ENCODE measurements at regions not wholly inside any gene's neighbourhood (a gene's known extent, or its start where the extent isn't known, plus 50 kb on each side); places are given as distances from the start of the nearest gene placed in this dataset.
"Not testable (repeated sequence)": the region's sequence is repeated elsewhere in the genome, so short reads cannot be mapped to it uniquely, and the experiment has no call there.

DNA sequence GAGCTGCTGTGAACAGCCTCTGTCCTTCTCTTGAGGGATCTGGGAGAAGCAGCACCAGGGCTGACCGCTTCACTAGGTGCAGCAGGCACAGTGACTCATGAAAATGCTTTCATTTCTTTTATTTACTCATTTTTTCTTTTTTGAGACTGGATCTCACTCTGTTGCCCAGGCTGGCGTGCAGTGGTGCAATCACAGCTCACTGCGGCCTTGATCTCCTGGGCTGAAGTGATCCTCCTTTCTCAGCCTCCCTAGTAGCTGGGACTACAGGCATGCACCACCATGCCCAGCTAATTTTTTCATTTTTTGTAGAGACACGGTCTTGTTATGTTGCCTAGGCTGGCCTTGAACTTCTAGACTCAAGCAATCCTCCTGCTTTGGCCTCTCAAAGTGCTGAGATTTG, 216.8 kb upstream of the EEF2KMT start:
- DNase-seq: no peak

DNA sequence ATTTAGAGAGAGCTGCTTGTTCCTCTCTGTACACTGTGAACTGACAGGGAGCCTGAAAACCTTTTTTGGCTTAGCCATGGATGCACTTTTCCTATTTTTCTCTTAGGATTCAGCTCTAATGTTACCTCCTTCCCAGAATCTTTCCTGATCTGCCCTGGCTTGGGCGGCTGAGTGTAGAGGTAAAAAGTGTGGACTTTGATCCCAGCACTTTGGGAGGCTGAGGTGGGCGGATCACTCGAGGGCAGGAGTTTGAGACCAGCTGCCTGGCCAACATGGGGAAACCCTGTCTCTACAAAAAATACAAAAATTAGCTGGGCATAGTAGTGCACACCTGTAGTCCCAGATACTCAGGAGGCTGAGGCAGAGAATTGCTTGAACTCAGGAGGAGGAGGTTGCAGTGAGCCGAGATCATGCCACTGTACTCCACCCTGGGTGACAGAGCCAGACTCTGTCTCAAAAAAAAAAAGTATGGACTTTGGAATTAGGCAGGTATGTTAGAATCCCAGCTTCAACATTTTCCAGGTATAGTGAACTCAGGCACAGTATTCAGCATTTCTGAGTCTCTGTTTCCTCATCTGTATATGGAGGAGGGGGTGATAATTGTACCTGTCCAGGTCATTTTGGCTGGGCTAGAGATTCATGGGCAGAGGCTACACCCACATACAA, 212.5 kb upstream of the EEF2KMT start:
- no peak for DNase-seq

DNA sequence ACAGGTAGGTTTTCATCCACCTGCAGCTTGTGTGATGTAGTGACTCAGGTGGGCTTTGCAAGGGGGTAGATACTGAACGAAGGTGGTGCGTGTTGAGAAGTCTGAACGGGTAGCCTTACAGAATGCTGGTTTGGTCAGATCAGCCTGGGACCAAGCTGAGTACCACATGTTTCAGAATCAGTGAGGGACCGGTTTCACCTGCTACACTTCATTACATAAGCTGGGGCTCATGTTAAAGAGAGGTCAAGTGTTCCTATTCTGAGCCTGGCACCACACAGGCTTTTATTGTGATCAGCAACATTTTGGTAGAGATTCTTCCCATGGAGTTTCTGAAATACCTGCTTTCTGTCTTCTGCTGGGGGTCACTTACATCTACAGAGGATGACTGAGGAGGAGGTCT, 207.4 kb upstream of the EEF2KMT start:
- no peak for DNase-seq

DNA sequence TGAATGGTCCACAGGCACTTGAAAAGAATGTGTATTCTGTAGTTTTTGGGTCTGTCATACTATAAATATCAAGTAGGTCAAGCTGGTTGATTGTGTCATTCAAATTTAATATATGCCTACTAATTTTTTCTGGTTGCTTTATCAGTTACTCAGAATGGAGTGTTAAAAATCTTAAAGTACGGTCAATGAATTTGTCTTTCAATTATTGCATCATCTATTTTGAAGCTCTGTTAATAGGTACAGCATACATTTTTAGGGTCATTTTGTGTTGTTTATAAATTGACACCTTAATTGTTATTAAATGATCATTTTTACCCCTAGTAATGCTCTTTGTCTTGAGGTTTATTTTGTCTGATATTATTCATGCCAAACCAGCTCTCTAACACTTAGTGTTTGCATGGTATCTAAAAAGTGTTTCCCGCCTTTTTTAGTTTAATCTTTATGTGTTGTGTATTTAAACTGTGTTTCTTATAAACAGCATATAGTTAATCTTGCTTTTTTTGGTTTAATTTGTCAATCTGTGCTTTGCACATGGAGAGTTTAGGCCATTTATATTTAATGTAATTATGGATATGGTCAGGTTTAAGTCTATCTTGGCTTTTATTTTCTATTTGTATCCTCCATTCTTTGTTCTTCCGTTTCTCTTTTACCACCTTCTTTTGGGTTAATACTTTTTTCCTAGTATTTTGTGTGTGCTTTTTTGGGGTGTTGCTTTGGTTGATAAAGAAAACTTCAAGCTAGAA, 204.9 kb upstream of the EEF2KMT start:
- no peak for DNase-seq

DNA sequence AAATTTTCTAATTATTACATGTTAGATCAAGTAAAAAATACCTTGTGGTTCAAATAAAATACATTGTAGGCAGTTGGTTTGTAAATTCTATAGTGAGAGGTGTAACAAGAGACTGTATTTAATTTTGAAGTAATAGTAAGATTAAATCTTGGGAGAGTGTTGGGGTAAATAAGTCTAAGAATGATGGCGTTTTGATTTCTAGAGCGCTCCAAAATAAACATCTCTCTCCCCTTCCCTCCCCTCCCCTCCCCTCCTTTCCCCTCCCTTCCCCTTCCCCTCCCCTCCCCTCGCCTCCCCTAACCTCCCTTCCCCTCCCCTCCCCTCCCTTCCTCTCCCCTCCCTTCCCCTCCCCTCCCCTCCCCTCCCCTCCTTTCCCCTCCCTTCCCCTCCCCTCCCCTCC, 200.6 kb upstream of the EEF2KMT start:
- DNase-seq: no peak

DNA sequence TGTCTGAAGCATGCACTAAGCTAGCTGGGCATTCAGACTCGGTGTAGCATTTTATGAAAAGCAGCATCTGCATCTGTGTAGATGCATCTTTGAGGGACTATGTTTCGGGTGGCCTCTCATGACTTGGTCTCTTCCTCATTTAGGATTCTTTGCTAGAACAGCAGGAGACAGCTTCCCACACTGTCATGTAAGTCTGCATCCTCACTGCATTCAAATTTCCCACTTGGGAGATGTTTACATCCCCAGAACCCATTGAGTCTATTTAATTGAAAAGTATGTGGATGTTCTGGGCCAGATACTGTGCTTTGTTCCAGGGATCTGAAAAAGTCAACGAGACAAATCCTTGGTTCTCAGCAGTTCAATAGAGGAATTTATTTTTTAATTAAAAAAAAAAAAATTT, 198.6 kb upstream of the EEF2KMT start:
- no peak for DNase-seq

DNA sequence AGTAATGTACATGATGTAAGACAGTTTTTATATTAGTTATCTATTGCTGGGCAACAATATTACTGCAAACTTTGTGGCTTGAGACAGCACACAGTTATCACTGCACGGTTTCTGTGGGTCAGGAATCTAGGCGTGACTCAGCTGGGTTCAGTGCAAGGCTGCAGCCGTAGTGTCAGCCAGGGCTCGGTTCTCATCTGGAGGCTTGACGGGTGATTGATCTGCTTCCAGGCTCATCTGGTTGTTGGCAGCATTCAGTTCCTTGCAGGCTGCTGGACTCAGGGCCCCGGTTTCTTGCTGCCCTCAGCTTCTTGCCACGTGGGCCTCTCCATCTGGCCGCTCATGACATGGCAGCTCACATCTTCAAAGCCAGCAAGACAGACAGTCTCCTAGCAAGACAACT, 197.7 kb upstream of the EEF2KMT start:
- DNase-seq: not testable (repeated sequence)

DNA sequence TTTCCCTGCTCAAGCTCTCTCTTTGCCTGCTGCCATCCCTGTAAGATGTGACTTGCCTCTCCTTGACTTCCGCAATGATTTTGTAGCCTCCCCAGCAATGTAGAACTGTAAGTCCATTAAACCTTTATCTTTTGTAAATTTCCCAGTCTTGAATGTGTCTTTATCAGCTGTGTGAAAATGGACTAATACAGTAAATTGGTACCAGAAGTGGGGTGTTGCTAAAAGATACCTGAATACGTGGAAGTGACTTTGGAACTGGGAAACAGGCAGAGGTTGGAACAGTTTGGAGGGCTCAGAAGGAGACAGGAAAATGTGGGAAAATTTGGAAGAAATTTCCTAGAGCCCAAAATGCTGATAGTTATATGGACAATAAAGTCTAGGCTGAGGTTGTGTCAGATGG, 184.6 kb upstream of the EEF2KMT start:
- not testable (repeated sequence) for DNase-seq

DNA sequence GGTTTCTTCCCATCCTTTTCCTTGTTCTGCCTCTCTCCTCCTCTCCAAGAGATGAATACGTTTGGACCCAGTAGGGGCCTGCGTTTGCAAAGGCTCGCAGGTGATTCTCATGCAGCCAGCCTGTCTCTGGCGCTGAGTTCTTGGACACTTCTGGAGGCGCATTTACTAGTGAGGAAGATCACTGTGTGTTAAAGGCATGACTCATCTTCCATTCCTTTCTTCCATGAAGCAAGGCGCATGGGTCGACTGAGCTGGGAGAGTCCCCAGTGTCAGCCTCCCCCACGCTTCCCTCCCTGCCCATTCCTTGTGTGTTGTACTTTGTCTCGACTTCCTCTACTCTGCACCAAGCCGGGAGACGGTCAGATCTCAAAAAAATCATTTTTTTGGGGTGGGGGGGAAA, 159.9 kb upstream of the EEF2KMT start:
- DNase-seq: no peak

DNA sequence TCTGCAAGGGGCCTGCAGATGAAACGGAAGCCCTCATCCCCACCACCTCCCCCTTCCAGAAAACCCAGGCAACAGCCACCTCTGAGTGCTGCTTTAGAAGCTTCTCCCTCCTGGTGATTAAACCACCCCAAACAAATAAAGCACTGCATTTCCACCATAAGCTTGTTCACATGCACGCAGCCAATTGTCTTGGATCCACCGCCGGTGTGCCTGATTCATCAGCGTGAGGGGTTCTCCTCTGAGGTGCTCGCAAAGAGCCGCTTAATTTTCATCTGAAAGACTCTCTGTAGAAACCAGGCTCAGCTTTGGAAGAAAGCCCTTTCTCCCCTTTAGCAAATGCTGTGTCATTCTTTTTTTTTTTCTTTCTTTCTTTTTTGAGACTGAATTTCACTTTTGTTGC, 155.2 kb upstream of the EEF2KMT start:
- no peak for DNase-seq

DNA sequence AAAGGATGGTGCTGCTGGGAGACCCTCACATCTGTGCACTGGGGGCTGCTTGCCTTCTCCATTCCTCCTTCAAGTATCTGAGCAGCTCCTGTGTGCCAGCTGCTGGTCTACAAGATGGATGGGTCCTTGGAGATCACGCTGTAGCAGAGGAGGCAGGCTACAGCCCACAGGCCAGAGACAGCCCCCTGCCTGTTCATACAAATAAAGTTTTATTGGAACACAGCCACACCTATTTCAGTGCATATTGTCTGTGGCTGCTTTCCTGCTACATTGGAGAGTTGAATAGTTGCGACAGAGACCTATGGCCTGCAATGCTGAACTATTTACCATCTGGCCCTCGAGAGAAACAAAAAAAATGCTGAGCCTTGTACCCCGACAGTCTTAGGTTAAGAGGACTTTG, 149.8 kb upstream of the EEF2KMT start:
- not testable (repeated sequence) for DNase-seq

DNA sequence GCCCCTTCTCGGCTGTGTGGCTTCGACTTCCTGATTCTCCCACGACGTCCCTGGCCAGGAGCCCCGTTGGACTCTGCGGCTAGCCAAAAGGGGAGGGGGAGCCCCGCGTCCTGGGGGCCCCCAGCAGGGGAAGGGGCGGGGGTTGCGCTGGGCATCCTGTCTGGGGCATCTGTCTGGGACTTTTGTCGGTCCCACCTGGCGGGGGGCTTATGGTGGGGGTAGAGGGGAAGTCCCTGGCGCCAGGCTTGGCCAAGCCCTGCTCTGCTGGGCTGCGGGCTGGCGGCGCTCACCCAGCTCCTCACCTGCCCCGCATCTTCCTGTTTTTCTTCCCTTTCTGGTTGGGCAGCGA, 142.7 kb upstream of the EEF2KMT start:
- not testable (repeated sequence) for DNase-seq

DNA sequence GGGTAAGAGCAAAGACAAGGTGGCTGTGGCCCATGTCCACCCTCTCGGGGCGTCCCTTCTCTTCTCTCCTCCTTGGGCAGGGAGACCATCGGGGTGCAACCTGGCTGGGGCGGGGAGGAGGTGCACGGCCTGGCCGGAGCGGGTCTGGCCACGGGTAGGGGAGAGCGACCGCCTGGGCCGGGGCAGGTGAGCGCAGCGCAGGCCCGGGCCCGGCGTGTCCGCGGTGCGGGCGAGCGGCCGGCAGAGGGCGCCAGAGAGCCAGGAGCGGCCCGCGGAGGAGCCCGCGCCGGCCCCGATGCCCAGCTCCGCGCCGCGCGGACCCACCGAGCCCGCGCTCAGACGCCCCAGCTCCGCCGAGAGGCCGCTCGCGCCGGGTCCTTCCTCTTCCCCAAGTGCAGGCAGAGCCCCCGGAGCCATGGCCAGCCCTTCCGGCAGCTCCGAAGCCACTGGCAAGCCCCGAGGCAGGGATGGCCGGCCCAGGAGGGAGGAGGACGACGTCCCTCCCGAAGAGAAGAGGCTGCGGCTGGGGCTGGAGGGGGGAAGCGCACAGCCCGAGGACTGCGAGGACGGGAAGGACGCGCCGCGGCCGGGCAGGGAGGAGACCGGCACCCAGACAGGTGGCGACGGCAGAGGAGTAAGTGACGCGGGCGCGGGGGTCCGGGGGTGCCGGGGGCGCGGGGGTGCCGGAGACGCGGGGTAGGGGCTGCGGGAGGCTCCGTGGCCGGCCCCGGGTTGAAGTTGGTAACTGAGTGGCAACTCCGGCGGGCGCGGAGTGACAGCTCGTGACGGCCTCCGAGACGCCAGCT, 142.1 kb upstream of the EEF2KMT start:
- DNase-seq: not testable (repeated sequence)

DNA sequence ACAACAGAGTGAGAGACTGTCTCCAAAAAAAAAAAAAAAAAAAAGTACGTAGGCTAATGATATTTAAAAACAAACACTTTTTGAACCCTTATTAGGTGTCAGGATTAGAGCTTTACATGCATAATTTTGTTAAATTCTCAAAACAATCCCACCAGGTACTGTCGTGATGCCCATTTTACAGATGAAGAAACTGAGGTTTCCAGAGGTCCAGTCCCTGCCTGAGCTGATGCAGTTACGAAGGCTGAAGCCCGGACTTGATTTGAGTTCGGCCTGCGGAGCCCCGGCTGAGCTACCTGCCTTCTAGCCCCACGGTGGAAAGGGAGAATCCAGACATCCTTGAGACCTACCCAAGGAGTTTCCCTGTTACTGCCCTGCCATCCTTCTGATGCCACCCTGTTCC, 137.5 kb upstream of the EEF2KMT start:
- DNase-seq: no peak

DNA sequence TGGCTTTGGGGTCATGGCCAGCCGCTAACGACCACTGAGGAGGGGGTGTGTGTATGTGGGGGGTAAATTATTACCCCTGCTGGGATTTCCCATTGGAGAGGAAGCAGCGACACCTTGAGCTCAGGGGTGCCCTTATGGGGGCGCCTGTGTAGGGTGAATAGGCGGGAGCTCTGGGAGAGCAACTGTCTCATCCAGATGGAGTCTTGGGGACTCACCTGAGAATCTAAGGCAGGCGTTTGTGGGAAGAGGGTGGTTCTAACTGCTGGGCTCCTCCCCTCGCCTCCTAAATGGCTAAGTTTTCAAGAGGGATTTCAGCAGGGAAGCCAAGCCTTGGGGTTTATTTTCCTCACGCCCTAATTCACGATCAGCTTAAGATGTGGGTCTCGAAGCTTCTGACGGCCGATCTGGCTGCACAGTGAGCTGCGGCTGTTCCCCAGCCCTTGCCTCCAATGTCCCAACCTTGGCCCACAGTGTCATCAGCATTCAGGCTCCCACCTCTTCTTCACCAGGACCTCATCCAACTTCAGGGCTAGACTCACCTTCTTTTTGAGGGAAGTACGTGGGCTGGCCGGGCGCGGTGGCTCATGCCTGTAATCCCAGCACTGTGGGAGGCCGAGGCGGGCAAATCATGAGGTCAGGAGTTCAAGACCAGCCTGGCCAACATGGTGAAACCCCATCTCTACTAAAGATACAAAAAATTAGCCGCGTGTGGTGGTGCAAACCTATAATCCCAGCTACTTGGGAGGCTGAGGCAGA, 136.9 kb upstream of the EEF2KMT start:
- no peak for DNase-seq

DNA sequence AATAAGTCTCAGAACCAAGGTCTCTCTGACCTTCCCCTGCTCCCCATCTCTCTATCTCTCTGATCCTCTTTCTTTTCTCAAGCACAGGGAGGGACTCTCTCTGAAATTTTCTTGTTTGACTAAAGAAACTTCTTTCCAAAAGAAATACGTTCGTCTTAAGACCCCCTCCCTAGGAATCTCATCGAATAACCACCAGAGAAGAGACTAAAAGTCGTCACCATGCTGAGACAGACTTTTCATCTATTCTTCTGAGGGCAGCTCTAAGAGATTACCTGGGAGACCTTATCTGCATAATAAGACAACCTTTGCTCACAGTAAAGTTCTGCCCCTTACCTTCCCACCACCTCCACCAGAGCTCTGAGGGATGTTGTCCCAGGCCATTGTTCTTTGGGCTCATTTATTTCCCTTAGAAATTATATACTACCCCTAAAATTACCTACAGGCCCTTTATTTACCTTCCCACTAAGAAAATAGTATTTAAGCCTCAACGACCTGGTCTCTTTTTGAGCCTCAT, 133.7 kb upstream of the EEF2KMT start:
- DNase-seq: no peak

DNA sequence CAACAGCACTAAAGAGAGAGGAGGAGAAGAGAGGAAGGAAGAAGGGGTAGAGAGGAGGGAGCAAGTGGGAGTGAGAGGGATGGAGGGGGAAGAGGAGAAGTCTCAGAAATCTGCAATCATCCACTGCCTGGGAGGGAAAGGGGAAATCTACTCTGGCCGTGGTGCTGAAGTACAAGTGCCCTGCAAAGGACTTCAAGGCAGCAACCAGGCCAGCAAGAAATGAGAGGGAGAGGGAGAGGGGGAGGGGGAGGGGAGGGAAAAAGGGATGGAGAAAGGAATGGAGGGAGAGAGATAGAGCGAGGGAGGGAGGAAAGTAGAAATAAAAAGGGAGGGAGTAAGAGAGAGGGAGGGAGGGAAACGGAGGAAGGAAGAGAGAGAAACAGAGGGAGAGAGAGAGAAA, 130.8 kb upstream of the EEF2KMT start:
- DNase-seq: no peak

DNA sequence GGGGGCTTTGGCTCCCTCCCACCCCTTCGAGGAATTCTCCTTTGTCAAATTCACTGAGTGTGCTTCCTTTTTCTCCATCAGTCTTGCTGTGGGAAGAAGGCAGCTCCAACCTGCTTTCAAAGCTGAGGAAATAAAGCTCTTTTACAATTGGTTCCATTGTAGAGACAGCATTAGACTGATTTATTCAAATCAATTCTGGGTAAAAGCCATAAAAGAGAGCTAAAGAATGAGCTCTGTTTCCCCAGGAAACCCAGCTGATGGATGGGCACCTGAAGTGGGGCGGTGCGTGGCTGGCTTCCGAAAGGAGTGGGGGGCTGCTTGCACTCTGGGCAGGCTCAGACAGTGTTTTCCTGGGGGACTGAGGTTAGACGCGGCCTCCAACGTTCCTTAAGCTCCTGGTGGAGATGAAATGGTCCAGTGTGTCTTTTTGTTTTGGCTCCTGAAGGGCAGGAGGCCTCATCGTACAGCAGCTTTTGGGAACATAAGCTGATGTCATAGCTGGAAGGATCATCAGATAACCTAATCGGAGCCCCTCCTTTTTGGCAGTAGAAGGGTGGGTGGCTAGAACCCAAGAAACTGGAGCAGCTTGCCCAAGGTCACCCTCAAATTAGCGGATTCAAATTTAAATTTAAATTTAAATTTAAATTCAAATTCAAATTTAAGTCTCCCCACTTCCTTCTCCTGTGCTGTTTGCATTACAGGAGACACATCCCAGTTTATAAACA, 128.5 kb upstream of the EEF2KMT start:
- no peak for DNase-seq

DNA sequence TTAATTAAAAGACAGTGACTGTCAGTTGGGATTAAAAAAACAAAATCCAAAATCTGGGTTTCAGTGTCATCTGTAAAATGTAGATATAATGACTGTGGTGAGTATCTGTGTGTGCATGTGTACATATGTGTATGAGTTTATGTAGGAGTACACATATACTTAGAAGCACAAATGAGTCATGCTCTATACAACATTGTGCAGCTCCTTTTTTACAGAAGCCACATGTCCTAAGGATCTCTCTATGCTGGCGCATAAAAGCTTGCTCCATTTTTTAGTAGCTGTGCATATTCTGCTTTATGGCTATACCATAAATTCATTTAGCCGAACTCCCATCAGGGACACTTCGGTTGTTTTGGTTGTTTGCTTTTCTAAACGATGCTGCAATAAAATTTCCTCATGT, 125.2 kb upstream of the EEF2KMT start:
- DNase-seq: no peak

DNA sequence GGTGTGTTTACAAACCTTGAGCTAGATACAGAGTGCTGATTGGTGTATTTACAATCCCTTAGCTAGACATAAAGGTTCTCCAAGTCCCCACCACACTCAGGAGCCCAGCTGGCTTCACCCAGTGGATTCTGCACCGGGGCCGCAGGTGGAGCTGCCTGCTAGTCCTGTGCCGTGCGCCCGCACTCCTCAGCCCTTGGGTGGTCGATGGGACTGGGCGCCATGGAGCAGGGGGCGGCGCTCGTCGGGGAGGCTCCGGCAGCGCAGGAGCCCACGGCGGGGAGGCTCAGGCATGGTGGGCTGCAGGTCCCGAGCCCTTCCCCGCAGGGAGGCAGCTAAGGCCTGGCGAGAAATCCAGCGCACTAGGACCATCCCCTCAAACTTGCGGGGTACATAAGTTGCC, 124.2 kb upstream of the EEF2KMT start:
- not testable (repeated sequence) for DNase-seq

DNA sequence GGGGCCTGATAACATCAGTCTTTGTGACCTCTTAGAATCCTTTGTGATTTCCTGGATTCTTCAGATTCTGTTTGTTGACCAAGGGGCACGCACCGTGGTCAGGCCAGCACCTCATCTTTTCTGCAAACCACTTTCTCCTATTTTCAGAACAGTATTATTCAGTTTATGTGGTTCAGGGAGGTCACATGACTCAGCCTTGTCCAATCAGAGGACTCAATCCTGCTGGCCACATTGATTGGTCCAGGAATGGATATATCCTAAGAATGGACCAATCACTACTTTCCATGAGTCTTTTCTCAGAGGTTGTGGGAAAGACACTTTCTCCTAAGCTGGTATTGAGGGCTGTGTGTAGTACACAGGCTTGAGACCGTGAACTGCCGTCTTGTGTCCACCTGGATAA, 123.1 kb upstream of the EEF2KMT start:
- DNase-seq: no peak

DNA sequence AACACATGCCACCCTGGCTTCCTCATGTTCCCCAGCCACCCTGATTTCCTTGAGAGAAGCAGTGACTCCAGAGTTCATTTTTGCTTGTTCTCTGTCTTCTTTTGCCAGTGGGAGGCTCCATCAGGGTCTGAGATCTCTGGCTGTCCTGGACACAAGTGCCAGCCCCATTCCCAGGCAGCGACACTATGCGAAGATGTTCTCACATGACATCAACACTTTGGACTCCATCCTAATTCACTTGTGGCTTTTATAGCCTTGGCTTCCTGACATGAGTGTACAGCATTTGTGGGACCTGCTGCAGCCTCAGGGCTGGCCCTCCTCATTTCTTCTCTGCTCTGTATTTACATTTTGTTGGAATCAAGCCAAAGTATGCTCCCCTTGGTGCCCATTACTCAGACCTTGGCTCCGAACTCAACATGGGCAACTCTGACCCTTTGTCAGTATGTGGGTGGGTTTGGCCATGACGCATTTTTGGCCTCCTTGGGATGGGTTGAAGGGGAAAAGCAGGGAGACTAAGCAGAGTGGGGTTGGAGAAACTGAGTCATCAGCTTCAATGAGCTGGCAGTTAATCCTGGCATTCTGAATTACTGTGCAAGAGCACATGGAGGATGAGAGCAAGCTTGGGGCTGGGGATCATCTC, 119.0 kb upstream of the EEF2KMT start:
- DNase-seq: no peak
